Testis (tissue), 2 donors: ENCODE measurements at regions not wholly inside any gene's neighbourhood (a gene's known extent, or its start where the extent isn't known, plus 50 kb on each side); places are given as distances from the start of the nearest gene placed in this dataset.

Source experiments
- POLR2A ChIP-seq: fragments of 450-650 bp; IDR thresholded peaks from one replicate; pipeline ENCODE4 v1.6.1; 2017; ENCODE audit warnings: antibody characterized with exemption, mild to moderate bottlenecking, moderate library complexity
- TF ChIP-seq, protein P1 (sequence below), 3 experiments: fragments of 450-650 bp in 2 of 3; fragments of 200-600 bp in 1 of 3; sonication (generic) in 1 of 3; IDR thresholded peaks; one replicate each; pipeline ENCODE4 v1.5.1; 2016 to 2019; ENCODE audit warnings: antibody characterized with exemption in 3 of 3, mild to moderate bottlenecking in 2 of 3, moderate library complexity in 1 of 3

DNA sequence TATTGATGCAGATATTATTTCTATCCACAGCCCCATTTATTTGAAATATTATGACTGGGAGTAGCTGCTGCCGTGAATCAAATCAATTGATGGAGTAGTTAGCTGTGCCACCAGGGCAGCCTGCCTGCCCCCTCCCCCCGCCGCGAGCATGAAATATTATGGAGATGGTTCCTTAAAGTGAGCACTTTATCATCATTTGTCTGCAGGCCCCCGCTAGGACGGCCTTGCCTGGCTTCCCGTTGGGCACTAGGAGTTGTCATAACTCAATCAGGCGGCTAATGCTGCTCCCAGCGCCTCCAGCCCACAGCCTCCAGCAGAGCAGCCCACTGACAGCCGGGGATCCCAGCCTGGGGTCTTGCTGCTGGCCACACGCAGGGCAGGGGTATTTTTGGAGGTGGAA is 173.9 kb downstream of the SALL1 start:
- TF ChIP-seq, protein P1, sequence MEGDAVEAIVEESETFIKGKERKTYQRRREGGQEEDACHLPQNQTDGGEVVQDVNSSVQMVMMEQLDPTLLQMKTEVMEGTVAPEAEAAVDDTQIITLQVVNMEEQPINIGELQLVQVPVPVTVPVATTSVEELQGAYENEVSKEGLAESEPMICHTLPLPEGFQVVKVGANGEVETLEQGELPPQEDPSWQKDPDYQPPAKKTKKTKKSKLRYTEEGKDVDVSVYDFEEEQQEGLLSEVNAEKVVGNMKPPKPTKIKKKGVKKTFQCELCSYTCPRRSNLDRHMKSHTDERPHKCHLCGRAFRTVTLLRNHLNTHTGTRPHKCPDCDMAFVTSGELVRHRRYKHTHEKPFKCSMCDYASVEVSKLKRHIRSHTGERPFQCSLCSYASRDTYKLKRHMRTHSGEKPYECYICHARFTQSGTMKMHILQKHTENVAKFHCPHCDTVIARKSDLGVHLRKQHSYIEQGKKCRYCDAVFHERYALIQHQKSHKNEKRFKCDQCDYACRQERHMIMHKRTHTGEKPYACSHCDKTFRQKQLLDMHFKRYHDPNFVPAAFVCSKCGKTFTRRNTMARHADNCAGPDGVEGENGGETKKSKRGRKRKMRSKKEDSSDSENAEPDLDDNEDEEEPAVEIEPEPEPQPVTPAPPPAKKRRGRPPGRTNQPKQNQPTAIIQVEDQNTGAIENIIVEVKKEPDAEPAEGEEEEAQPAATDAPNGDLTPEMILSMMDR (IDR thresholded peaks at IDR 0.05) = no peak
- TF ChIP-seq POLR2A = no peak
